NAMALWA (cell line): ENCODE measurements at regions not wholly inside any gene's neighbourhood (a gene's known extent, or its start where the extent isn't known, plus 50 kb on each side); places are given as distances from the start of the nearest gene placed in this dataset.
A peak's percentile ranks its signal among the peaks of the same experiment; 100 is the strongest.
"Not testable (repeated sequence)": the region's sequence is repeated elsewhere in the genome, so short reads cannot be mapped to it uniquely, and the experiment has no call there.

ENCODE experiments used
- DNase-seq: peaks from one replicate; pipeline ENCODE4 v3.0.0-alpha.2; 2015; ENCODE audit warnings: low spot score

GRCh38 chr7:16933296-16934279 lies 51.8 kb upstream of the AGR3 start:
- DNase-seq = no peak

DNA sequence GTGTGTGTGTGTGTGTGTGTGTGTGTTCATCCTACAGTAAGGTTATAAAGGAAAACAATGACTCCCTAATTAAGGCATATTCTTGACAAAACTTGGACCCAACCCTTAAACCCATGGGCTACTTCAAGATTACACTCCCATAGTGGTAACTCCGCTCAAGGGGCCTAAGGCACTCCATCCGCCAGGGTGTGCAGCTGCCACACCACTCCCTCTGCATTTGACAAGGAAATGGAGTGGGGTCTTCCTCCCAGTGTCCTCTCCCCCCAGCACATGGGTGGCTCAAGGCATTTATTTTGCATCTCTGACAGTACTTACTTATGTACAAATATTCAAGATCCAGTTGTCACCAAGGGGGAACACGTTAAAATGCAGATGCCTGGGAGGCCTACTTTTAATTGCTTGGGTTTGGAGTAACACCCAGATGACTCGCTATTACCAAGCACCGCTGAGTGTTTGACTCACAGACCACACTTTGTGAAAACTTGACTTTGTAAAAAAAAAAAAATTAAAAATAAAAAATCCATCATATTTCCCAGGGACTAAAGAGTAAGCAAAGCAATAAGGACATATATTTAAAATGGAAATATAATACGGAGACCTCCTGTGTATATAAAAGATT lies 53.0 kb upstream of the AGR3 start:
- no peak for DNase-seq

DNA sequence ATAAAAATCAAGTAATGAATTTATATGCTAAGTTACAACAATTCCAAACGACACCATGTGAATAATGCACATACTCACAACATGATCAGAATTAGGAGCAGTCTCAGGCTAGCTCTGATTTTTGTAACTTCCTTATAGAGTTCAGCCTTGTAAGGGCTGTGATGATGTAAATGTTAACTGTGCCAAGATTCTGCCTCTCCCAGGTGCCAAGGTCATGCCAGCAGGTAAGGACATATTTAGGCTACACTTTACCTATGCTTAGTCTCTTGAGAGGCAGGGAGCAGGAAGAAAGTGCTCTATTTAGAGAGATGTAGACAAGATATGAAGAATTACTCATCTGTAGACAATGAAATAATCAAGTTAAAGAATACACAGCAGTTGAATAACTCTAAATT lies 53.6 kb upstream of the AGR3 start:
- no peak for DNase-seq

GRCh38 chr7:16936626-16937422 lies 55.0 kb upstream of the AGR3 start:
- no peak for DNase-seq

GRCh38 chr7:16939161-16939560 lies 57.4 kb upstream of the AGR3 start:
- DNase-seq = no peak

GRCh38 chr7:16940776-16941175 lies 59.0 kb upstream of the AGR3 start:
- no peak for DNase-seq

DNA sequence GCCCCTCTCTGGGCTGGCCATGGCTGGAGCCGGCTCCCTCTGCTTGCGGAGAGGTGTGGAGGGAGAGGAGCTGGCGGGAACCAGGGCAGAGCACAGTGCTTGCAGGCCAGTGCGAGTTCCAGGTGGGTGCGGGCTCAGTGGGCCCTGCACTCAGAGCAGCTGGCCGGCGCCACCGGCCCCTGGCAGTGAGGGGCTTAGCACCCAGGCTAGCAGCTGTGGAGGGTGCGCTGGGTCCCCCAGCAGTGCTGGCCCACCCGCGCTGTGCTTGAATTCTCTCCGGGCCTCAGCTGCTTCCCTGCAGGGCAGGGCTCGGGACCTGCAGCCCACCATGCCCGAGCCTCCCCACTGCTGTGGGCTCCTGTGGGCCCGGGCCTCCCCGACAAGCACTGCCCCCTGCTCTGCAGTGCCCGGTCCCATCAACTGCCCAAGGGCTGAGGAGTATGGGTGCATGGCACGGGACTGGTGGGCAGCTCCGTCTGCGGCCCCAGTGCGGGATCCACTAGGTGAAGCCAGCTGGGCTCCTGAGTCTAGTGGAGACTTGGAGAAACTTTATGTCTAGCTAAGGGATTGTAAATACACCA lies 61.2 kb upstream of the AGR3 start:
- DNase-seq = no peak

DNA sequence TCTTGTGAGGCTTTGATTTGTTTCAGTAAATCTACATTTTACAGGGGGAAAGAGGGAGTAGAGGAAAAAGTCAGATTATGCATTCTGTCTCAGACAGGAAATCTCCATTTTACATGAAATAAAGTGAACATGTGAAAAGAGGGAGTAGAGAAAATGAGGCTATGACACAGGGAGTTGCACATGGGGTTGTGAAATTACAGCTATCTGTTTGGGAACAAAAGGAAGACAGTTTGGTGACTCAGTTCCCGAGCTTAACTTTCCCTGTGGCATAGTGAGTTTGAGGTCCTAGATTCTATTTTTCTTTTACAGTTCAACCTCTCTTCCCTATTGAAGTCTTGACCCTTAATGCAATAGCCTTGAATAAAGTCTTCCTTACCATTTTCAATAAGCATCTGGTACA lies 63.2 kb upstream of the AGR3 start:
- DNase-seq = no peak

DNA sequence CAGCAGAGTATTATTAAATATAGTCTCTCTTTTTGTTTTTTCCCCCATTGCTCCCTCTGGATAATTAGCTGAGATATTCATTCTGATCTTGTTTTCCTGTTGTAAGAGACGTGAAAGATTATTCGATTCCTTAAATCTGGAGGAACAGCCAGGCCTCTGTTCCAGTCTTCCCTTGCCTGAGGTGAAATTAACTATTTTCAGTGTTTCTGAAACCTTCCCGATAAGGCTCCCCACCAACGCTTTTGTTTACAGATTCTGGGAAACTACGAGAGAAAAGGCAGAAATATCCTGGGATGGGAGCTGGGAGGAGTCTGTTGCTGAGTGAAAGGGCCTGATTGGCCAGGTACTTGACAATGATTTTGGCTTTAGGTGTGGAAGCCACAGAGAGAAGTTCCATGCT lies 63.6 kb upstream of the AGR3 start:
- DNase-seq = no peak

DNA sequence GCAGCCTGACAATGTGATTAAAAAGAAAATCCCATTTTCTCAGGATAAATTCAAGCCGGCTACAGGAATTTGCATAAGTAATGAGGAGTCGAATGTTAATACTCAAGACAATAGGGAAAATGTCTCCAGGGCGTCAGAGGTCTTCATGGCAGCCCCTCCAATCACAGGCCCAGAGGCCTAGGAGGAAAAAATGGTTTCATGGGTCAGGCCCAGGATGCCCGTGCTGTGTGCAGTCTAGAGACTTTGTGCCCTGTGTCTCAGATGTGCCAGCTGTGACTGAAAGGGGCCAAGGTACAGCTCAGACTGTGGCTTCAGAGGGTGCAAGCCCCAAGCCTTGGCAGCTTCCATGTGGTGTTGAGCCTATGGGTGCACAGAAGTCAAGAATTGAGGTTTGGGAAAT lies 66.3 kb upstream of the AGR3 start:
- not testable (repeated sequence) for DNase-seq

- DNase-seq = no peak
These were observed 69.8 kb upstream of the AGR3 start for GRCh38 chr7:16951483-16952080.

GRCh38 chr7:16954321-16954720 lies 72.5 kb upstream of the AGR3 start:
- no peak for DNase-seq

DNA sequence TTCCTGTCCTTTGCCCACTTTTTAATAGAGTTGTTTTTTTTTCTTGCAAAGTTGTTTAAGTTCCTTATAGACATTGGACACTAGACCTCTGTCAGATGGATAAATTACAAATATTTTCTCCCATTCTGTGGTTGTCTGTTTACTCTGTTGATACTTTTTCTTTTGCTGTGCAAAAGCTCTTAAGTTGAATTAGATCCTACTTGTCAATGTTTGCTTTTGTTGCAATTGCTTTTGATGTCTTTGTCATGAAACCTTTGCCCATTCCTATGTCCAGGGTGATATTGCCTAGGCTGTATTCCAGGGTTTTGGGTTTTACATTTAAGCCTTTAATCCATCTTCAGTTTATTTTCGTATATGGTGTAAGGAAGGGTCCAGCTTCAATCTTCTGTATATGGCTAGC lies 76.9 kb upstream of the AGR3 start:
- no peak for DNase-seq

DNA sequence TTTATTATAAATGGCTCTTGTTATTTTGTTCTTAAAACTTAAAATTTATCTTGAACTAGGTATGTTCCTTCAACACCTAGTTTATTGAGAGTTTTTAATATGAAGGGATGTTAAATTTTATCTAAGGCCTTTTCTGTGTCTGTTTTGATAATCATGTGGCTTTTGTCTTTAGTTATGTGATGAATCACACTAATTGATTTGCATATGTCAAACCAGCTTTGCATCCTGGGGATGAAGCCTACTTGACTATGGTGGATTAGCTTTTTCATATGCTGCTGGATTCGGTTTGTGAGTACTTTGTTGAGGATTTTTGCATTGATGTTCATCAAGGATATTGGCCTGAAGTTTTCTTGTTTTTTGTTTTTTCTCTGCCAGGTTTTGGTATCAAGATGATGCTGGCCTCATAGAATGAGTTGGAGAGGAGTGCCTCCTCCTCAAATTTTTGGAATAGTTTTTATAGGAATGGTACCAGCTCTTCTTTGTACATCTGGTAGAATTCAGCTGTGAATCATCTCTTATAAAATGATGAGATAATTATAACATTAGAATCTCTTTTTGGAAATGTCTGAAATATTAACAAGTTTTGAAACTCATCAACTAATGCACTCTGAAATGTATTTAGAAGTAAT lies 78.7 kb upstream of the AGR3 start:
- DNase-seq = no peak

DNA sequence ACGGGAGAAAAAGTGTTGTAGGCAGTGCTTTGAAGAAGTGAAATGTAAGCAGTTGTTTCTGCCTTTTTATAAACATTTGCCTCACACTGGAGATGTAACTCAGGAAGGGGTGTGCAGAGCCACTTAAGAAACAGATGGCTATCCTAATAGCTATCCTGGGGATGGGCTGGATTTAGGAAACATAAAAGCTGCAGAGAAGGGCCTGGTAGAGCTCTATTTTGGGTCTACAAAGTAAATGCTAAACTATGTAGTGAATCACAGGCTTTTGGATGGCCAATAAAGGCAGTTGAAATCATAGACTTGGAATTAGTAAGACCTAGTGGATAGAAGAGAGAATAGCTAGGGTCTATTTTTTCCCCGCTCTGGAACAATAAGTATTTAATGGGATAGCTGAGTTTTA lies 79.9 kb upstream of the AGR3 start:
- no peak for DNase-seq

GRCh38 chr7:16963044-16963443 lies 81.3 kb upstream of the AGR3 start:
- no peak for DNase-seq

DNA sequence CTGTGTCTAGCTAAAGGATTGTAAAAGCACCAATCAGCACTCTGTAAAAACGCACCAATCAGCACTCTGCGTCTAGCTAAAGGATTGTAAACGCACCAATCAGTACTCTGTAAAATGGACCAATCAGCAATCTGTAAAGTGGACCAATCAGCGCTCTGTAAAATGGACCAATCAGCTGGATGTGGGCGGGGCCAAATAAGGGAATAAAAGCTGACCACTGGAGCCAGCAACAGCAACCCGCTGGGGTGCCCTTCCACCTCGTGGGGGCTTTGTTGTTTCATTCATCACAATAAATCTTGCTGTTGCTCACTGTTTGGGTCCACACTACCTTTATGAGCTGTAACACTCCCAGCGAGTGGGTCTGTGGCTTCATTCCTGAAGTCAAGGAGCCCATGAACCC lies 83.9 kb upstream of the AGR3 start:
- peak; percentile 32 for DNase-seq

- DNase-seq = no peak
These were observed 85.6 kb upstream of the AGR3 start for GRCh38 chr7:16967300-16967811.

DNA sequence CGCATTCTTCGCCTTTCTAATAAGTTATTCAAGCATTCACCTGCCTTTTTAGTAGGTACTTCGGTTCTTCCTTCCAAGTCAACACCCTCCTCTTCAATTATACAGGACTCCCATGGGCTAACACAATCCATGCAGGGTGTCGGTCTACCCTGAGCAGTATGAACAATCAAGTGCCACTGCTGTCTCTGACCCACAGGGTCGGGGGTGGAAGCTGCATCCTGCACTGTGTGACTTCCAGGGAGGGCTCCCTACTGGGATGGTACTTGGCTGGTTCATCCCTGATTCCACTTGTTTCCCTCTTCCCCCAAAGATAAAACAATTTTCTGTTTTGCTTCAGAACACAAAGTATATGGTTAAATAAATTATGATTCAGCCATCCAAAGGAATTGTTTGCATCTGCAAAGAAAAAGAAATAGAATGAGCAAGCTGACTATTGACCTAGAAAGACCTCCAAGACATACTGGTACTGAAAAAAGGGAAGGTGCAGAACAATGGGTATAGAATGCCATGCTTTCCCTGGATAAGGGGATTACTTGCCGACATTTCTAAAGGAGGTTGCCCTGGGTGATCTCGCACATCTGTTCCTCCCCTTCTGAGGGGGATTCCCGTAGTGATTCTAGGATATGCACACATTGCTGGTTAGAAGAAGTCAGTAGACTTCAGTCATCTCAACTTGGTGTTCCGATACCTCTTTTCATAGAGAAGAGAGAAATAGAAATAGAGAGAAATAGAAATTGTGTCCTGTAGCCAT lies 89.1 kb upstream of the AGR3 start:
- no peak for DNase-seq

DNA sequence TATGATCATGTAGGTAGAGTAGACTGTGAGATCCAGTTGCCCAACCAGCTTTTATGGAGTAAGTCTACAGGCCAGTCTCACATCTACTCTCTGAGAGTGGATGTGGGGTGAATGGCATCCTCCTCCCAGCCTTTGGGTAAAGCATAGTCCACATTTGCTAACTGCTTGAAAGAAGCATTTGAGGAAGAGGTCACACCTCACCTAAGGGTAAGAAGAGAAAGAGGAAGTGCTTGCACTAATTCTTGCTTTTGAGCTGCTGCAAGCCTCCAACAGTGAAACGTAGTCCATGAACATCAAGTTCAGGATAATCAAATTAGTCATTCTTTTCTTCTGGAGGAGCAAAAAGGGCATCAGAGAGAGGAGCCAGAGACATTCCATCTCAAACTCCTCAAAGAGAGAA lies 93.9 kb upstream of the AGR3 start:
- peak; percentile 12 for DNase-seq
